HCT116 (cell line): ENCODE measurements at regions not wholly inside any gene's neighbourhood (a gene's known extent, or its start where the extent isn't known, plus 50 kb on each side); places are given as distances from the start of the nearest gene placed in this dataset.

Source experiments
- ATAC-seq: fragments of 200-7000 bp; cut with Tn5 transposase; 2 replicates; pipeline ENCODE4 v1.9.1; 2020; ENCODE audit warnings: mild to moderate bottlenecking, moderate library complexity
- BruUV-seq: library from RNA; stranded (reverse); fragments of 400-500 nt; replicated peaks from 2 replicates; lab custom pipeline; 2021; lab: Mats Ljungman, UMichigan
- CTCF ChIA-PET: fragments of 300-600 bp; sonication (Branson Sonifier 250); formaldehyde crosslinking; loops from one replicate; lab custom pipeline; 2021; ENCODE audit warnings: antibody characterized with exemption; lab: Charles Lee
- POLR2A ChIA-PET: fragments of 300-600, 350-600 bp; sonication (Branson Sonifier 250); formaldehyde crosslinking; loops from one replicate; lab custom pipeline; 2021; ENCODE audit warnings: antibody characterized with exemption; lab: Charles Lee
- RAD21 ChIA-PET, 2 experiments: fragments of 300-600 bp; sonication (Branson Sonifier 250); formaldehyde crosslinking; loops; one replicate each; lab custom pipeline; 2023; ENCODE audit warnings: low total read pairs in 2 of 2; ENCODE audit not compliant: uncharacterized antibody in 2 of 2, unreplicated experiment in 2 of 2, low non-redundant PET in 1 of 2; lab: Charles Lee
- DNase-seq: peaks from one replicate; pipeline ENCODE4 v3.0.0-alpha.2; 2010; ENCODE audit warnings: low read depth, low spot score
- H2AFZ ChIP-seq: fragments of 200-600 bp; shearing (Covaris generic), sonication (generic); 2 replicates; pipeline ENCODE4 v1.6.1; 2017; ENCODE audit warnings: low read depth, mixed run types, mixed read lengths, antibody characterized with exemption, low read length; ENCODE audit not compliant: poor library complexity, severe bottlenecking
- H3K27ac ChIP-seq: 2 replicates; pipeline ENCODE4 v1.5.1; 2012; ENCODE audit warnings: low read depth, low read length
- H3K27me3 ChIP-seq: fragments of 200-600 bp; sonication (generic); 2 replicates; pipeline ENCODE4 v1.6.1; 2016; ENCODE audit warnings: mixed run types, low read length, mixed read lengths; ENCODE audit not compliant: insufficient read depth
- H3K36me3 ChIP-seq, 2 experiments: fragments of 200-500 bp in 1 of 2; fragments of 200-600 bp in 1 of 2; sonication (Bioruptor generic) in 1 of 2; sonication (generic) in 1 of 2; 2 replicates each; pipeline versions ENCODE4 v1.5.1 to v1.6.1; 2014 to 2016; ENCODE audit warnings: low read length in 2 of 2, inconsistent platforms in 1 of 2, mixed read lengths in 1 of 2, mixed run types in 1 of 2; ENCODE audit not compliant: insufficient read depth in 2 of 2, control insufficient read depth in 1 of 2
- H3K4me1 ChIP-seq, 2 experiments: fragments of 200-600 bp in 1 of 2; sonication (generic) in 1 of 2; 2 replicates each; pipeline versions ENCODE4 v1.5.1 to v1.6.1; 2012 to 2017; ENCODE audit warnings: low read length in 2 of 2, inconsistent platforms in 1 of 2, mild to moderate bottlenecking in 1 of 2, mixed read lengths in 1 of 2, mixed run types in 1 of 2, moderate library complexity in 1 of 2; ENCODE audit not compliant: insufficient read depth in 2 of 2, control insufficient read depth in 1 of 2
- H3K4me2 ChIP-seq: fragments of 200-600 bp; sonication (generic); 2 replicates; pipeline ENCODE4 v1.6.1; 2017; ENCODE audit warnings: mixed run types, low read length, mixed read lengths
- H3K4me3 ChIP-seq, 2 experiments: fragments of 200-600 bp in 1 of 2; sonication (generic) in 1 of 2; replicated peaks in 1 of 2; 2 replicates each; pipeline ENCODE4 v1.5.1; 2011 to 2016; ENCODE audit warnings: low read length in 2 of 2, control low read depth in 1 of 2, low read depth in 1 of 2, mild to moderate bottlenecking in 1 of 2, mixed read lengths in 1 of 2, mixed run types in 1 of 2
- H3K79me2 ChIP-seq: fragments of 200-600 bp; sonication (generic); 2 replicates; pipeline ENCODE4 v1.6.1; 2017; ENCODE audit warnings: mild to moderate bottlenecking, mixed run types, low read length, moderate library complexity, mixed read lengths; ENCODE audit not compliant: insufficient read depth
- H3K9ac ChIP-seq: fragments of 200-600 bp; sonication (generic); 2 replicates; pipeline ENCODE4 v1.6.1; 2016; ENCODE audit warnings: low read length, mixed read lengths
- H3K9me2 ChIP-seq: fragments of 200-600 bp; sonication (generic), shearing (Covaris generic); 2 replicates; pipeline ENCODE4 v1.6.1; 2017; ENCODE audit warnings: mixed run types, mild to moderate bottlenecking, moderate library complexity; ENCODE audit not compliant: insufficient read depth
- H3K9me3 ChIP-seq, 2 experiments: fragments of 200-500 bp in 1 of 2; fragments of 200-600 bp in 1 of 2; sonication (Bioruptor generic) in 1 of 2; sonication (generic) in 1 of 2; 2 replicates each; pipeline ENCODE4 v1.6.1; 2014 to 2017; ENCODE audit warnings: low read length in 2 of 2, mixed read lengths in 2 of 2, inconsistent platforms in 1 of 2, low read depth in 1 of 2, mild to moderate bottlenecking in 1 of 2, mixed run types in 1 of 2, moderate library complexity in 1 of 2; ENCODE audit not compliant: control insufficient read depth in 1 of 2, insufficient read depth in 1 of 2
- H4K20me1 ChIP-seq: fragments of 200-600 bp; sonication (generic), shearing (Covaris generic); 2 replicates; pipeline ENCODE4 v1.6.1; 2017; ENCODE audit warnings: mixed run types, mild to moderate bottlenecking, moderate library complexity; ENCODE audit not compliant: insufficient read depth
- ATF3 ChIP-seq: IDR thresholded peaks from 2 replicates; pipeline ENCODE4 v1.6.1; 2012
- CEBPB ChIP-seq: IDR thresholded peaks from 2 replicates; pipeline ENCODE4 v1.6.1; 2012; ENCODE audit warnings: low read depth
- FOSL1 ChIP-seq: IDR thresholded peaks from 2 replicates; pipeline ENCODE4 v1.6.1; 2012; ENCODE audit warnings: low read depth
- MAX ChIP-seq: IDR thresholded peaks from 2 replicates; pipeline ENCODE4 v1.6.1; 2012
- REST ChIP-seq: IDR thresholded peaks from 2 replicates; pipeline ENCODE4 v1.6.1; 2012; ENCODE audit warnings: low read depth
- SP1 ChIP-seq: IDR thresholded peaks from 2 replicates; pipeline ENCODE4 v1.6.1; 2012; ENCODE audit warnings: low read depth
- SRF ChIP-seq: IDR thresholded peaks from 2 replicates; pipeline ENCODE4 v1.6.1; 2012; ENCODE audit warnings: low read depth
- YY1 ChIP-seq: IDR thresholded peaks from 2 replicates; pipeline ENCODE4 v1.6.1; 2011; ENCODE audit warnings: low read length, low read depth, moderate library complexity, mild to moderate bottlenecking; ENCODE audit not compliant: insufficient replicate concordance; ENCODE audit errors: extremely low read depth
- ZFX ChIP-seq: fragments of 450-650 bp; IDR thresholded peaks from 2 replicates; pipeline ENCODE4 v1.6.1; 2017
- intact Hi-C: fragments of 100-400 bp; cut with micrococcal nuclease; formaldehyde crosslinking; loops from 2 replicates; pipeline ENCODE4 v1.10.0; 2022

- Histone ChIP-seq H3K4me3 (no peak overlapping the region), H3K9me3 (peaks cover 9 to 31% of the 10 kb centered on the region in 2 experiments; a peak in 3 of 4 replicates), H3K27me3 (no peaks in the 10 kb centered on the region), H3K4me1 (no peaks in the 10 kb centered on the region), H3K79me2 (no peaks in the 10 kb centered on the region), H3K36me3 (no peaks in the 10 kb centered on the region), H3K4me2 (no peak overlapping the region), H3K27ac (no peak overlapping the region), H3K9ac (no peak overlapping the region), H3K9me2 (no peaks in the 10 kb centered on the region), H4K20me1 (no peaks in the 10 kb centered on the region), H2AFZ (no peak overlapping the region)
- TF ChIP-seq YY1 (no peak), SP1 (no peak), REST (no peak), CEBPB (no peak), ATF3 (no peak), FOSL1 (no peak), MAX (no peak), SRF (no peak), ZFX (no peak)
- ChIA-PET CTCF (no interaction called here), RAD21 (no interaction called here), POLR2A (no interaction called here)
- no peak for DNase-seq
- intact Hi-C loops = no loop called here
- ATAC-seq = no peak
- BruUV-seq = no TSS peak
Observed at GRCh38 chr14:86933958-86934595, 1058.9 kb downstream of the GALC start.
